MM.1S (cell line): ENCODE measurements at regions not wholly inside any gene's neighbourhood (a gene's known extent, or its start where the extent isn't known, plus 50 kb on each side); places are given as distances from the start of the nearest gene placed in this dataset.

Experiments
- DNase-seq: peaks from one replicate; pipeline ENCODE4 v3.0.0-alpha.2; 2015
- H2AFZ ChIP-seq: fragments of 300-600 bp; sonication (generic); 2 replicates; pipeline ENCODE4 v1.6.0; 2016; ENCODE audit warnings: antibody characterized with exemption, low read length
- H3F3A ChIP-seq: fragments of 300-600 bp; sonication (generic); 2 replicates; pipeline ENCODE4 v1.6.1; 2016; ENCODE audit warnings: mild to moderate bottlenecking, antibody characterized with exemption, low read length, moderate library complexity, mixed read lengths; ENCODE audit not compliant: insufficient read depth
- H3K27ac ChIP-seq: fragments of 300-600 bp; sonication (generic); 2 replicates; pipeline ENCODE4 v1.5.1; 2016; ENCODE audit warnings: mild to moderate bottlenecking, low read length
- H3K27me3 ChIP-seq: fragments of 300-600 bp; sonication (generic); replicated peaks from 2 replicates; pipeline ENCODE4 v1.6.0; 2016; ENCODE audit warnings: low read length; ENCODE audit not compliant: insufficient read depth
- H3K36me3 ChIP-seq: fragments of 300-600 bp; sonication (generic); replicated peaks from 2 replicates; pipeline ENCODE4 v1.6.1; 2016; ENCODE audit warnings: mild to moderate bottlenecking, low read length, mixed read lengths; ENCODE audit not compliant: insufficient read depth
- H3K4me1 ChIP-seq: fragments of 300-600 bp; sonication (generic); 2 replicates; pipeline ENCODE4 v1.6.1; 2016; ENCODE audit warnings: low read length, mixed read lengths
- H3K4me2 ChIP-seq: fragments of 300-600 bp; sonication (generic); 2 replicates; pipeline ENCODE4 v1.6.0; 2016; ENCODE audit warnings: low read depth, low read length
- H3K4me3 ChIP-seq: fragments of 300-600 bp; sonication (generic); 2 replicates; pipeline ENCODE4 v1.5.1; 2016; ENCODE audit warnings: low read length, mixed read lengths
- H3K79me2 ChIP-seq: fragments of 300-600 bp; sonication (generic); 2 replicates; pipeline ENCODE4 v1.6.1; 2016; ENCODE audit warnings: mixed run types, low read length, mixed read lengths
- H3K9ac ChIP-seq: fragments of 300-600 bp; sonication (generic); 2 replicates; pipeline ENCODE4 v1.6.1; 2016; ENCODE audit warnings: low read length, mixed read lengths
- H3K9me2 ChIP-seq: fragments of 300-600 bp; sonication (generic); replicated peaks from 2 replicates; pipeline ENCODE4 v1.6.1; 2016; ENCODE audit warnings: mild to moderate bottlenecking, low read length, mixed read lengths; ENCODE audit not compliant: insufficient read depth
- H3K9me3 ChIP-seq: fragments of 300-600 bp; sonication (generic); replicated peaks from 2 replicates; pipeline ENCODE4 v1.6.1; 2016; ENCODE audit warnings: mild to moderate bottlenecking, low read length, mixed read lengths; ENCODE audit not compliant: insufficient read depth
- H4K20me1 ChIP-seq: fragments of 300-600 bp; sonication (generic); 2 replicates; pipeline ENCODE4 v1.6.1; 2016; ENCODE audit warnings: mild to moderate bottlenecking, low read length, moderate library complexity, mixed read lengths; ENCODE audit not compliant: insufficient read depth
- CTCF ChIP-seq: fragments of 300-600 bp; sonication (generic); IDR thresholded peaks from 2 replicates; pipeline ENCODE4 v1.5.1; 2016; ENCODE audit warnings: antibody characterized with exemption, low read length, mixed read lengths
- EZH2 ChIP-seq: fragments of 300-600 bp; sonication (generic); optimal IDR thresholded peaks from 2 replicates; pipeline ENCODE3; 2017; ENCODE audit warnings: low read depth, mild to moderate bottlenecking, antibody characterized with exemption, low read length, mixed read lengths
- EZH2phosphoT487 ChIP-seq: fragments of 300-600 bp; sonication (generic); IDR thresholded peaks from 2 replicates; pipeline ENCODE4 v1.6.1; 2018; ENCODE audit warnings: antibody characterized with exemption, low read length

GRCh38 chr21:43307677-43308070 is 119.3 kb downstream of the SIK1 start:
- TF ChIP-seq EZH2phosphoT487 (no peak), CTCF (no peak), EZH2 (no peak)
- Histone ChIP-seq H3F3A (peaks cover 33% of the 10 kb centered on the region), H3K79me2 (no peaks in the 10 kb centered on the region), H3K27me3 (no peaks in the 10 kb centered on the region), H3K9me2 (no peaks in the 10 kb centered on the region), H2AFZ (peak overlapping the region; percentile 78), H4K20me1 (no peaks in the 10 kb centered on the region), H3K4me3 (0 out of 2 replicates have a peak overlapping the region, but pooled peaks have one; percentile 4), H3K36me3 (no peaks in the 10 kb centered on the region), H3K4me1 (peaks cover 52% of the 10 kb centered on the region), H3K9ac (peak overlapping the region; percentile 66), H3K27ac (peak overlapping the region; percentile 84), H3K9me3 (no peaks in the 10 kb centered on the region), H3K4me2 (peak overlapping the region; percentile 59)
- no peak for DNase-seq

GRCh38 chr21:43306911-43307676 is 119.8 kb downstream of the SIK1 start:
- H3K4me3 ChIP-seq, result 0 out of 2 replicates have a peak overlapping the region, but pooled peaks have one; percentile 4
- no peak for TF ChIP-seq CTCF
- no peak for TF ChIP-seq EZH2
- no peaks in the 10 kb centered on the region for H3K9me2 ChIP-seq
- H3F3A ChIP-seq, result peaks cover 27% of the 10 kb centered on the region
- H3K9me3 ChIP-seq, result no peaks in the 10 kb centered on the region
- H3K4me1 ChIP-seq, result peaks cover 47% of the 10 kb centered on the region
- DNase-seq, result peak; percentile 91
- H3K36me3 ChIP-seq, result no peaks in the 10 kb centered on the region
- peak overlapping the region; percentile 59 for H3K4me2 ChIP-seq
- H4K20me1 ChIP-seq, result no peaks in the 10 kb centered on the region
- H3K27ac ChIP-seq, result peak overlapping the region; percentile 84
- H3K9ac ChIP-seq, result peak overlapping the region; percentile 66
- H3K27me3 ChIP-seq, result no peaks in the 10 kb centered on the region
- no peaks in the 10 kb centered on the region for H3K79me2 ChIP-seq
- peak overlapping the region; percentile 78 for H2AFZ ChIP-seq

- Histone ChIP-seq H3K4me3 (no peak overlapping the region), H3K79me2 (no peaks in the 10 kb centered on the region), H3K9me2 (no peaks in the 10 kb centered on the region), H3K9me3 (no peaks in the 10 kb centered on the region), H2AFZ (peak overlapping the region; percentile 78; the same call in 1 of the 2 replicates), H3K9ac (peak overlapping the region; percentile 66), H3K27me3 (no peaks in the 10 kb centered on the region), H3K27ac (peak overlapping the region; percentile 84), H3K4me1 (peaks cover 40% of the 10 kb centered on the region), H4K20me1 (no peaks in the 10 kb centered on the region), H3F3A (peaks cover 20% of the 10 kb centered on the region; the same call in 1 of the 2 replicates), H3K4me2 (peak overlapping the region; percentile 59), H3K36me3 (no peaks in the 10 kb centered on the region)
- TF ChIP-seq CTCF, result no peak
- no peak for TF ChIP-seq EZH2
- no peak for TF ChIP-seq EZH2phosphoT487
- no peak for DNase-seq
Measured at GRCh38 chr21:43306391-43306790, 120.5 kb downstream of the SIK1 start.
